MM.1S (cell line): ENCODE measurements at regions not wholly inside any gene's neighbourhood (a gene's known extent, or its start where the extent isn't known, plus 50 kb on each side); places are given as distances from the start of the nearest gene placed in this dataset.

ENCODE experiments used
- DNase-seq: peaks from one replicate; pipeline ENCODE4 v3.0.0-alpha.2; 2015
- H2AFZ ChIP-seq: fragments of 300-600 bp; sonication (generic); 2 replicates; pipeline ENCODE4 v1.6.0; 2016; ENCODE audit warnings: antibody characterized with exemption, low read length
- H3F3A ChIP-seq: fragments of 300-600 bp; sonication (generic); 2 replicates; pipeline ENCODE4 v1.6.1; 2016; ENCODE audit warnings: mild to moderate bottlenecking, antibody characterized with exemption, low read length, moderate library complexity, mixed read lengths; ENCODE audit not compliant: insufficient read depth
- H3K27ac ChIP-seq: fragments of 300-600 bp; sonication (generic); 2 replicates; pipeline ENCODE4 v1.5.1; 2016; ENCODE audit warnings: mild to moderate bottlenecking, low read length
- H3K27me3 ChIP-seq: fragments of 300-600 bp; sonication (generic); replicated peaks from 2 replicates; pipeline ENCODE4 v1.6.0; 2016; ENCODE audit warnings: low read length; ENCODE audit not compliant: insufficient read depth
- H3K36me3 ChIP-seq: fragments of 300-600 bp; sonication (generic); replicated peaks from 2 replicates; pipeline ENCODE4 v1.6.1; 2016; ENCODE audit warnings: mild to moderate bottlenecking, low read length, mixed read lengths; ENCODE audit not compliant: insufficient read depth
- H3K4me1 ChIP-seq: fragments of 300-600 bp; sonication (generic); 2 replicates; pipeline ENCODE4 v1.6.1; 2016; ENCODE audit warnings: low read length, mixed read lengths
- H3K4me2 ChIP-seq: fragments of 300-600 bp; sonication (generic); 2 replicates; pipeline ENCODE4 v1.6.0; 2016; ENCODE audit warnings: low read depth, low read length
- H3K4me3 ChIP-seq: fragments of 300-600 bp; sonication (generic); 2 replicates; pipeline ENCODE4 v1.5.1; 2016; ENCODE audit warnings: low read length, mixed read lengths
- H3K79me2 ChIP-seq: fragments of 300-600 bp; sonication (generic); 2 replicates; pipeline ENCODE4 v1.6.1; 2016; ENCODE audit warnings: mixed run types, low read length, mixed read lengths
- H3K9ac ChIP-seq: fragments of 300-600 bp; sonication (generic); 2 replicates; pipeline ENCODE4 v1.6.1; 2016; ENCODE audit warnings: low read length, mixed read lengths
- H3K9me2 ChIP-seq: fragments of 300-600 bp; sonication (generic); replicated peaks from 2 replicates; pipeline ENCODE4 v1.6.1; 2016; ENCODE audit warnings: mild to moderate bottlenecking, low read length, mixed read lengths; ENCODE audit not compliant: insufficient read depth
- H3K9me3 ChIP-seq: fragments of 300-600 bp; sonication (generic); replicated peaks from 2 replicates; pipeline ENCODE4 v1.6.1; 2016; ENCODE audit warnings: mild to moderate bottlenecking, low read length, mixed read lengths; ENCODE audit not compliant: insufficient read depth
- H4K20me1 ChIP-seq: fragments of 300-600 bp; sonication (generic); 2 replicates; pipeline ENCODE4 v1.6.1; 2016; ENCODE audit warnings: mild to moderate bottlenecking, low read length, moderate library complexity, mixed read lengths; ENCODE audit not compliant: insufficient read depth
- EZH2 ChIP-seq: fragments of 300-600 bp; sonication (generic); optimal IDR thresholded peaks from 2 replicates; pipeline ENCODE3; 2017; ENCODE audit warnings: low read depth, mild to moderate bottlenecking, antibody characterized with exemption, low read length, mixed read lengths
- EZH2phosphoT487 ChIP-seq: fragments of 300-600 bp; sonication (generic); IDR thresholded peaks from 2 replicates; pipeline ENCODE4 v1.6.1; 2018; ENCODE audit warnings: antibody characterized with exemption, low read length
- TF ChIP-seq, protein P1 (sequence below): fragments of 300-600 bp; sonication (generic); IDR thresholded peaks from 2 replicates; pipeline ENCODE4 v1.5.1; 2016; ENCODE audit warnings: antibody characterized with exemption, low read length, mixed read lengths

GRCh38 chr2:85947593-85947992 is 58.8 kb upstream of the ST3GAL5 start:
- Histone ChIP-seq H3K4me3 (no peak overlapping the region), H3K79me2 (no peaks in the 10 kb centered on the region), H4K20me1 (no peaks in the 10 kb centered on the region), H2AFZ (no peak overlapping the region), H3K36me3 (no peaks in the 10 kb centered on the region), H3K27ac (no peak overlapping the region), H3K9me3 (no peaks in the 10 kb centered on the region), H3K4me1 (peaks cover 5% of the 10 kb centered on the region), H3K27me3 (no peaks in the 10 kb centered on the region), H3K4me2 (no peak overlapping the region), H3K9me2 (no peaks in the 10 kb centered on the region), H3K9ac (no peak overlapping the region), H3F3A (no peaks in the 10 kb centered on the region)
- TF ChIP-seq EZH2phosphoT487 = no peak
- TF ChIP-seq EZH2 = no peak
- TF ChIP-seq, protein P1, sequence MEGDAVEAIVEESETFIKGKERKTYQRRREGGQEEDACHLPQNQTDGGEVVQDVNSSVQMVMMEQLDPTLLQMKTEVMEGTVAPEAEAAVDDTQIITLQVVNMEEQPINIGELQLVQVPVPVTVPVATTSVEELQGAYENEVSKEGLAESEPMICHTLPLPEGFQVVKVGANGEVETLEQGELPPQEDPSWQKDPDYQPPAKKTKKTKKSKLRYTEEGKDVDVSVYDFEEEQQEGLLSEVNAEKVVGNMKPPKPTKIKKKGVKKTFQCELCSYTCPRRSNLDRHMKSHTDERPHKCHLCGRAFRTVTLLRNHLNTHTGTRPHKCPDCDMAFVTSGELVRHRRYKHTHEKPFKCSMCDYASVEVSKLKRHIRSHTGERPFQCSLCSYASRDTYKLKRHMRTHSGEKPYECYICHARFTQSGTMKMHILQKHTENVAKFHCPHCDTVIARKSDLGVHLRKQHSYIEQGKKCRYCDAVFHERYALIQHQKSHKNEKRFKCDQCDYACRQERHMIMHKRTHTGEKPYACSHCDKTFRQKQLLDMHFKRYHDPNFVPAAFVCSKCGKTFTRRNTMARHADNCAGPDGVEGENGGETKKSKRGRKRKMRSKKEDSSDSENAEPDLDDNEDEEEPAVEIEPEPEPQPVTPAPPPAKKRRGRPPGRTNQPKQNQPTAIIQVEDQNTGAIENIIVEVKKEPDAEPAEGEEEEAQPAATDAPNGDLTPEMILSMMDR = no peak
- DNase-seq = no peak

- no peaks in the 10 kb centered on the region for H3K79me2 ChIP-seq
- TF ChIP-seq EZH2phosphoT487 = no peak
- TF ChIP-seq, protein P1 = no peak
- TF ChIP-seq EZH2 = no peak
- no peak overlapping the region for H3K9ac ChIP-seq
- H3K27me3 ChIP-seq = no peaks in the 10 kb centered on the region
- no peak for DNase-seq
- no peaks in the 10 kb centered on the region for H3K9me3 ChIP-seq
- H3F3A ChIP-seq = no peaks in the 10 kb centered on the region
- H3K4me3 ChIP-seq = no peak overlapping the region
- H3K27ac ChIP-seq = no peak overlapping the region
- H3K4me2 ChIP-seq = no peak overlapping the region
- H2AFZ ChIP-seq = no peak overlapping the region
- no peaks in the 10 kb centered on the region for H3K36me3 ChIP-seq
- H3K4me1 ChIP-seq = no peaks in the 10 kb centered on the region
- no peaks in the 10 kb centered on the region for H4K20me1 ChIP-seq
- no peaks in the 10 kb centered on the region for H3K9me2 ChIP-seq
Measured at GRCh38 chr2:85945586-85945985, 56.8 kb upstream of the ST3GAL5 start.

DNA sequence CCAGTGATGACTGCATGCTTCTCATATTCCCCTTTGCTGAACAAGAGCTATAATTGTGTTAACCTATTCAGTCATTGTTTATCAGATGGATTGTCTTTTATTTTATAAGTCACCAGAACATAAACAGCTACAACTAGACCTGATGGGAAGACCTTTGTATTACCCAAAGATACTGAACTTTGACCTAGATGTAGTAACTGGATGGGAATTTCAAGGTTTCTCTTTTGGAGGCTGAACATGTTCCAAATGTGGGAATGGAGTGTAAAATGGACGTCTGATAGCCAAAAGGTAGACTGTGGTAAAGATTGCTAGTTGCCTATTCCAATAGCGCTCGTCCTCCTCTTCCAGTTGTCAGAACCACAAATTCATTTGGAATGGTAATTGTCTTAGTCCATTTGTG is 56.4 kb upstream of the ST3GAL5 start:
- Histone ChIP-seq H3K9me3 (no peaks in the 10 kb centered on the region), H2AFZ (no peak overlapping the region), H3K79me2 (no peaks in the 10 kb centered on the region), H3K4me2 (no peak overlapping the region), H3K27ac (no peak overlapping the region), H3K27me3 (no peaks in the 10 kb centered on the region), H4K20me1 (no peaks in the 10 kb centered on the region), H3K36me3 (no peaks in the 10 kb centered on the region), H3K9ac (no peak overlapping the region), H3K9me2 (no peaks in the 10 kb centered on the region), H3F3A (no peaks in the 10 kb centered on the region), H3K4me3 (no peak overlapping the region), H3K4me1 (no peaks in the 10 kb centered on the region)
- TF ChIP-seq EZH2phosphoT487 = no peak
- no peak for TF ChIP-seq EZH2
- TF ChIP-seq, protein P1 = no peak
- no peak for DNase-seq
